COR-L47 (cell line): ENCODE measurements at regions not wholly inside any gene's neighbourhood (a gene's known extent, or its start where the extent isn't known, plus 50 kb on each side); places are given as distances from the start of the nearest gene placed in this dataset.

Experiments
- DNase-seq: peaks from one replicate; lab custom pipeline; 2025; lab: John Stamatoyannopoulos, UW

DNA sequence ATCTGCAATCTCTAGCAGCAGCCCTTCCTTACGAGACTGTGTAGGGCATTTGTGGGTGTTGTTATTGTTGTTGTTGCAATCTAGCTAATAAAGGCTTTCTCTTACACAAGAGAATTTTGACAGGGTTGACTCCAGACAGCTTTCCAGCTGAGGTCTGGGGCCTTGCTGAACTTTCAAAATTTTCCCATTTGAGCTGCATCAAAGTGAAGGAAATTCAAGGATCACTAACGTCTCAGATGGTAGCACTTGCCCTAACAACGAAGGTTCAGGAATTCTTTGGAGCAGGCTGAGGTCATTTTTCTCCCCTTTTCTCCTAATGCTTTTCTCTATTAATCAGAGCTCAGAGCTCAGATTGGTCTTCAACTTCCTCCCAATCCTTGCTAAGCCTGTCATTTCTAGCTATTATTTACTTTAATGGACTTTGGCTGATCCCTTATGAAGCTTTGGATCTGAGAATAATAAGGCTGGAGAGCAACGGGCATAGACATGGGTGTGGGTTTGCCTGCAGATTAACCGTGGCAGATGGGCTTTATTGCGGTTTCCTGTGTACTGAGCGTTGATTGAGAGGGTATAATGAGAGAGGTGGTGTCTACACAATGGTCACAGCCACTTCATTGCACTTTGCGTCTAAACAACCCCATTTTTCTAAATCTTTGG lies 614.0 kb upstream of the AGTR1 start:
- no peak for DNase-seq

DNA sequence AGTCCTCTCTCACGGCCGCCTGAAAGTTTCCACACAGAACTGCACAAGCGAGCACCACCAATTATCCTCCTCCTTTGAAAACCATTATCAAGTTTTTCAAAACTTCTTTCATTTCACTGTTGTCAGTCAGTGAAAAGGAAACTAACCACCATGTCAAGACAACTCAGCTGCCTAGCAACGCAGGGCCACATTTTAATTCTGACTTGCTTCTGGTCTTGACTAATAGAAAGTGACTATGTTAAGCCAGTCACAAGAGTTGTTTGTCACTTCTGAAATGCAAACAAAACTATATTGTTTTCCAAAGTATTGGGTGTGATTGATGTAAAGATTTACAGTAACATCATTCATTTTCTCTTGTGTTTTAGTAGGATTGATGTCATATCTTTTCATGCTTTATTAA lies 612.8 kb upstream of the AGTR1 start:
- DNase-seq: no peak

DNA sequence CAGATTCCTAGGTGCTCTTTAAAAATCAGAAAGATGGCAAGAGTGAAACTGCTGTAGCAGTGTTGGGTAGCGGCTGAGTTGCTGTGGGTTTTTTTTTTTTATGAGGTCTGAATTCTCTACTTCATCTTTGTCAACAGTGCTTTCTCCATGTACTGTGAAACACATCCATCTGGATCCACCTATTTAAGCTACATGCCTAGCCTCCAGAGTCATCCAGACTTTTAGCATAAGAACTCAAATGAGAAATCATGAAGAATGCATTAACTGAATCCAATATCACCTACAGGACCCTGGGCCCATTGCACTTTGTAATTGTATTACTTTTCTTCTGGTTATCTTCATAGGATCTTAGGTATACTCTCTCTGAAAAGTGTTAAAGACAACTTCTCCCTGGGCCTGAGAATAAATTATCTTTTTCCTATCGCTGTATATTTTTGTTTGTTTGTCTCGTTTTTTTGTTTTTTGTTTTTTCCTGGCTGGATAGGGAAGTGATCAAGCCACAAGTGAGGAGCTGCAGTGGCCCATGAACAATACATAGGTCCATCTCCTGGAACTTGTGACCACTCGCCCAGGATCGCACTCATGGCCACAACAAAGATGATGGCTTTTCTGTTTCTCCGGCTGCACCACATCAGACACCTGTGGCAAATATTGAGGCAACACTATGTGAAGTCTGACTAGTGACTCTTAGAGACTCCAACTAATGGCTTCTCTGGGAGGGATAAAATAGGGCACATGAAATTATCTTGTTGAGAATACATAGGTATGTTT lies 609.9 kb upstream of the AGTR1 start:
- no peak for DNase-seq

DNA sequence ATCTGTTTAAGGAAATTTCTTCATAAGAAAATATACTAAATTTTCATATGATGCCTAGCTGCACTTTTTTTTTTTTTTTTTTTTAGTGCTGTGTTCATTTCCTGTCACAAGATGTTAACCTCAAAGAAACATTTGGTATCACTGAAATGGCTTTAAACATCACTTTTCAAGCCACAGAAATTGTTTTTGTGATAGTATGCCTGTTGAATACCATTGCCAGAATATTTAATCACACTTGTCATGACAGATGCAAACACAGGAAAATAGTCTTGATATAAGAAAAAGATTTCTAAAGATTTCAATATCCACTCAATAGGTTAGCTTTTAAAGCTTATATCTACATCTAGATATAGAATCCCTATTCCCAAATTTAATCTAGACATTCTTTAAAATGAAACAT lies 608.5 kb upstream of the AGTR1 start:
- no peak for DNase-seq

DNA sequence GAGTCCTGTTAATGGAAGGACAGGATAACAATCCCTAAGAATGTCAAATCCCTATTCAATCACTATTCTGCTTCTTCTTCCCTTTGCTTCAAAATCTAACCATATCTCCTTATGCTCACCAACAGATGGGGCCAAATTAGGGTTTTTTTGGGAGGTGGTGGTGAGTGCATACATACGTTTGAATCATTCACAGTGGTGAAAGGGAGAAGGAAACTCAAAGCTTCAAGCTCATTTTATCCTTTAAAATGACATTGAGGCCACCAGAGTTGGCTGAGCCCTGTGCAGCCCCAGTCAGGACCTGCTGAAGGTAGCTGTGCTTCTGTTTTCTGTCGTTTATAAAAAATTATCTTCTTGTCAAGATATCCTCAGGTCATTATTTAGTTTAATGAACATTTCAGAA lies 607.5 kb upstream of the AGTR1 start:
- no peak for DNase-seq

DNA sequence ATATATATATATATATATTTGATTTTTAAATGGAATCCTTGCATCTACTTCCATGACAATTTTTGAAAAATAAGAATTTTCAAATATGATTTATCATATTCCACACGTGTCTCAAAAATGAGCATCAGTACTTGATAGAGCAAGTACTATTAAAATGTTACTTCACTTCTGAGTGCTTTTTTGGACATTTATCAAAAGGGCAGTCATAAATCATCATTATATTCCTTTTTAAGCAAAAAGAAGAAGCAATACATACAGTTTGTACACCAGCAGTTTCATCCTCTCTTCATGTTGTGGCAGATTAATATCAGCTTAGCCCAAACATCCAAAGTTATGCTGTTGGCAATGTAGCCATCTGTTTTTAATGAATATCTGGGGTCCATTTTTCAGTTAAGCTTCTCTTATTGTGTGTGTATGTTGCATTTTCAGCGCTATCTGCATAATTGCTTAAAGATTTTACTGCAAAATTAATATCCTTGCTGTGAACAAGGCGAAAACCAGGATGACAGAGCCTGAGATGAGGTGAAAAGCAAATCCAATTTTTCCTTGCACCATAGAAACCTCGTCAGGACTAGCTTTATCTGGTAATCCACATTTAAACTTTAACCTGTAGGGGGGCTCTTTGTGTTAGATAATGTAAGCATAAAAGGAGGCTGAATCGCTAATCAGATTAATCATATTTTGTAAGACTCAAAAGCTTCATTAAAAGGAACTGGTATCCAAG lies 604.9 kb upstream of the AGTR1 start:
- DNase-seq: no peak

DNA sequence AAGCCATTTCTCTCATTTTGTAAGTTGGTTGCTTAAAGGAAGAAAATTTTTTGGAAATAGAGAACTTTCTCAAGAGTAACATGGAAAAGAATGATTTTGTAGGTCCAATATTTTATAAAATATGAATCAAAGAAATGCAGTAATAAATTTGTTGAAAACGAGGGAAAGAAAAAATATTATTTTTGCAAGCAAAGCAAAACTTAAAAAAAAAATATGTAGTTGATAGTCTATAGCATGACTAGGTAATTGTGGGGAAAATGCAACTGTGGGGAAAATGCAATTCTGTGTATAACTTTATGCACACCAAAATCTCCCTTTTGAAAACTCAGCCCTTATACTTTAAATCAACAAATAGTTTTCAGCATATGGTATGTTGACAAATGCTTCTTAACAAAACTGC lies 604.0 kb upstream of the AGTR1 start:
- no peak for DNase-seq

DNA sequence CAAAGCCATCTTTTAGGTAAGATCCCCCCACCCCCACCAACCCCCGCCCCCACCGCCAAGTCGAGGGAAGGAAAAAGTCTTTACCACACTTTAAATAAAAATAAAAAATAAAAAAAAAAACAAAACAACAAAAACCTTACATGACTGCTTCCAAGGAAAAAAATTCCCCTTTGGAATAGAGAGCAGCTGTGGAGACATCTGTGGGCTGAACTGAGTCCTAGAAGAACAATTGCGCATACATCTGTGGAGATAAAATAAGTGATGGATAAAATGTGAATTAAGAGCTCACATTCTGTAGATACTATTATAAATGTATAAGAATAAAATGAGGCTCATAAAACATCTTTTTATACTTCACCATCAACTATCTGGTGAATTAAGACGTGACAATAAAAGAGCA lies 601.7 kb upstream of the AGTR1 start:
- DNase-seq: no peak

DNA sequence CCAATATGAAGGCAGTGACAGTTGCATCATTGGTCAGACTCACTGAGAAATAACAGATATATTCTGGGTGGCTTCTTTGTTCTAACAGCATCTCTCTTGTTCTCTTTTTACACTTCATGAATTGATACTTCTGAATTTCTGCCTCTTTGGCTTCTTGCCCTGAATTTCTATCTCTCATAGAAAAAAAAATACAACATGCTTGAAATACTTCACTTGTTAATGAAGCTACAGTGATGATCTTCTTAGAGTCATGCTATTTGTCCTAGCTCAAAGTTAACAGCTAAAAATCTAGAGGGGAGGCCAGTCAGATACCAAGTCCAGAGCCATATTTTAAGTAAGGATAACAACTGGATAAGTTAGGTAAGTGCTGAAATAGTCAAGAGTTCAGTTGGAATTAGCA lies 597.2 kb upstream of the AGTR1 start:
- no peak for DNase-seq

DNA sequence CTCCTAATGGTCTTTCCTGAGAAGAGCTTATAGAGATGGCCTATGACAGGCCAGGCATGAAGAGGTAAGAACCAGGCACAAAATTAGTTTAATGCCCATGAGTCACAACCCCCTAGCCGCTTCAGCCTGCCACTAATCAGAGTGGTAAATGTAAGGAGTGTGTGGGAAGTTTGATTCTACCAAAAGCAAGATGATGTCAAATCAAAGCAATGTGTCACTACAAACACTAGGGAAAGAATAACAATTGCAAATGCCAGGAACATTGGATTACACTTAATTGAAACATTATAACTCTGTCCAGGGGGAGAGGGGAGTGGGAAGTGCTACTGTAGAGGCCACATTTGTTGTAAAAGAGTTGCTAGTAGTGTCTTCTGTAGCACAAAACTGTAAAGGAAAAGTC lies 596.6 kb upstream of the AGTR1 start:
- no peak for DNase-seq

DNA sequence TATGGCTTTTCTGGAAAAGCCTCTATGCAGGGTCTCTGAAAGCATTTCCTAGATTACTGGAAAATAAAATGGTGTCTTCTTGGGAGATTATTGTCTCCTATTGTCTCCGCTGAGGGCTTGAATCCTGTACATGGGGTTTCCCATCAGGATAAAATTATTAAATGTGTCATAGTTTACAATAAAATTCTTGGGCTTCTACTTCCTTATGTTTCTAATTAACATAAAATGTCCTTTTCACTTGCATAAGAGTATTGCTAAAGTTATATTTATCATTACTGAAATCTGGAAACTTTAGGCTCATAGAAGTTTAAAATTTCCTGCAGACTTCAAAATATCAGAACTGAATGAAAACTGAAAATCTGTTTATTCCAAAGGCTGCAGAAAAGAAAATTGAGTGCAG lies 595.5 kb upstream of the AGTR1 start:
- DNase-seq: no peak

DNA sequence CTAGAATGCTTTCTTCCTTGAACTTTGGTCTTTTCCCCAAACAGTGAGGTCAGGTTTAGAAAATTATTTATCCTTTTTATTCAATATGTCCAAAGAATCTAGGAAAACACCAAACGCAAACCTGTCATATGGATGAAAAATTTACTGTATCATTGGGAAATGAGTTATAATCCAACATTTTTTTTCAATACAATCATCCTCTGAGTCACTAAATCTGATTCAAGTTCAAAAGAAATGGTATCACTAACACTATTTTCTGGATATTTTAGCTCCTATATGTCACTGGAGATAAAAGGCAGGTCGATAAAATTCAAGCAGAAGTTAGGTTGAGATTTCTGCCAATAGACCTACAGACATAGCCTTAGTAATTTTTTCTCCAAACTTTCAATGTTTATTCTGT lies 591.6 kb upstream of the AGTR1 start:
- no peak for DNase-seq

DNA sequence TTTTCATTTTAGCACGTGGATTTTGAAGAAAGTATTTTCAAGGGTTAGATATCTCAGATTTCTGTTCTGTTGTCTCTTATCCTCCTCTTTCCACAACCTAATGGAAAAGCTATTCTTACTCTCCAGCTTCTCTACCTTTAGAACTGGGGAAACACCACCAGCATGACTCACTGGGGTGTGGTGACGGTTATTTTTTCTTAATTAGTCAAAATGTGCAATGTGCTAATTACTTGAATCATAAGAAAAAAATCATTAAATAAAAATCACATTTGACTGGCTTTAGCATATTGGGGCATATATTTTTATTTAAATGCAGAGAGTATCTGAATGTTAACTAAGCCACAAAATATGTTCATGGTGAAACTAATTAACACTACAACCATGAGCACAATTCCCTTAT lies 570.7 kb upstream of the AGTR1 start:
- no peak for DNase-seq

DNA sequence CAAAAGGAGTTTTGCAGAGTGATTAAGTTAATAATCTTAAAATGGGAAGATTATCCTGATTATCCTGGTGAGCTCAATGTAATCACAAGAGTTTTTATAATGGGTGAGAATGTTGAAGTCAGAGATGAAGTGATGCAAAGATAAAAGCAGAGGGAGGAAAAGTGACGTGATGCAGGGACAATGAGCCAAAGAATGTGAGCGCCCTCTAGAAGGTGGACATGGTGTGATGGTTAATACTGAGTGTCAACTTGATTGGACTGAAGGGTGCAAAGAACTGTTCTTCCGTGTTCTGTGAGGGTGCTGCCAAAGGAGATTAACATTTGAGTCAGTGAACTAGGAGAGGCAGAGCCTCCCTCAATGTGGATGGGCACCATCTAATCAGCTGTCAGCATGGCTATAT lies 569.6 kb upstream of the AGTR1 start:
- DNase-seq: no peak

DNA sequence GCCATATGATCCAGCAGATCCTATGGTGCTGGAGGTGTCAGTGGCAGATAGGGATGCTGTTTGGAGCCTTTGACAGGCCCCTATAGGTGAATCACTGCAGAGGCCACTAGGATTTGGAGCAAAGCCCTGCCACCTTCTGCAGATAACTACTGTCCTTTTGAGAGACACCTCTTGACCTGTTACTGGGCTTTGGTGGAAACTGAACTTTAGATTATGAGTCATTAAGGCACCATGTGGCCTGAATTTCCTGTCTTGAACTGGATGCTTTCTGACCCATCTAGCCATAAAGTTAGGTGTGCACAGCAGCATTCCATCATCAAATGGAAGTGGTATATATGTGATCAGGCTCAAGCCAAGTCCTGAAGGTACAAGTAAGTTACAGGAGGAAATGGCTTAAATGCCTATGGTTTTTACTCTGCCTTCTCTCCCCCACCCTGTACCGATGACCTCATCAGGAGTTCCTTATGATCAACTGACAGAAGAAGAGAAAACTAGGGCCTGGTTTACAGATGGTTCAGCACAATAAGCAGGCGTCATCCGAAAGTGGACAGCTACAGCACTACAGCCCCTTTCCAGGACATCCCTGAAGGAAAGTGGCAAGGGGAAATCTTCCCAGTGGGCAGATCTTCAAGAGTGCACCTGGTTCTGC lies 565.6 kb upstream of the AGTR1 start:
- no peak for DNase-seq

DNA sequence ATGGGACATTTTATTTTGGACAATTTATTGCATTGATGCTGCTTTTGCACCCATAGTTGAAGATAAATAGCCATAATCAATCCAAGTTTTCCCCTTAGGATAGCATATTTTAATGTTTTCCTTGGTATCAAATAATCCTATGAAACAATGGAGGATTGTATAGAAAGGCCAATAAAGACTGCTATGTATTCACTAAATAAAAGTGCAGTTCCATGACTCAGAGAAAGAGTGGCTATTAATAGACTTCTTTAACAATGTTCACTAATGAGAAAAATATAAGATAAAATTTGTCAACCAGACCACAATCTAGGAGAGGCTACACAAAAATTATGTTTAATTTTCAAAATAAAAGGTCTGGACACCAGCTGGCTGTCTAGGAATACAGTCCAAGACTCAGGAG lies 560.9 kb upstream of the AGTR1 start:
- DNase-seq: no peak

DNA sequence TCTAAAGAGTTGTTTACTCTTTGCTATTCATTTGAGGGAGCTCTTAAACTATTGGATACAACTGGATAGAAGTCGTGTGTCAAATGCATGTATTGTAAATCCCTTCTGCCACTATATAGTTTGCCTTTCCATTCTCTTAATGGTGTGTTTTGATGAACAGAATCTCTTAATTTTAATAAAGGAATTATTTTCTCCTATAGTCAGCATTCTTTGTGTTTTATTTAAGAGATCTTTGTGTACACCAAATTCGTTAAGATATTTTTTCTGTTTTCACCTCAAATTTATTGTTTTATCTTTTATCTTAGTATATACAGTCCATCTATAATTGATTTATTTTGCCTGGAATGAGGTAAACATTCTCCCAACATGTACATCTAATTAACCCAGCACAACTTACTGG lies 551.5 kb upstream of the AGTR1 start:
- no peak for DNase-seq

DNA sequence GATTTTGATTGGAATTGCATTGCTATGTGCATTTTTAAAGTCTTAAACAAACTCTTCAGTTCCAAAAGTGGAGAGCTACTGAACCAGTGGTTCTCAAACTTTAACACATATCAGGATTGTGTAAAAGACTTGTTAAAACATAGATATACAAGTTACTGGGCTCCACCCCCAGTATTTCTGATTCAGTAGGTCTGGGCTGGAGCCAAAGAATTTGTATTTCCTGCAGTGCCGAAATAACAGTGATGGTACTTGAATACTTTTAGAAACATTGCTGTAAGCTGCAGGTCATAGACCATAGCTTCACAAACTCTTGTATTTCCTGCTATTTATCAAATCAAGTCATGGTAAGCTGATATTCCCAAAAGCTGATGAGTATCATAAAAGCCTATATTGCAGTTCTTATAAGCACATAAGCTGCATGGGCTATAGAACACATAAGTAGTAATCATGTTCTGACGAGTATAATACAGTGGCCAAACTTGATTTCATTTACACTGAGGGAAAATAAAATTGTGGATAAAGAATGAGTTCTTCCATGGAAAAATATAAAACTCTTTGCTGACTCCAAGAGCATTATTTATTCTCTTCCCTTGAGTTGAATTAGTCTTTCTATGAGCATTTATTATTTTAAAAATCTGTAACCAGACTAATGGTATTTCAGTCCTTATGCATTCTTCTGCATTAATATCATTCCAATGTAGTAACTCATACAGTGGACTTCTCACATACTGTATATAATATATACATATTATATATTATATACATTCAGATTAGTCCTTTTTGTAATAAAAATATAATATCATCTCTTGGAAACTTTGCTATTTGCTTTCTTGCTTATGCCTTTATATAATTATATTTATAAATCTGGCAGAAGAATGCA lies 550.5 kb upstream of the AGTR1 start:
- DNase-seq: no peak

DNA sequence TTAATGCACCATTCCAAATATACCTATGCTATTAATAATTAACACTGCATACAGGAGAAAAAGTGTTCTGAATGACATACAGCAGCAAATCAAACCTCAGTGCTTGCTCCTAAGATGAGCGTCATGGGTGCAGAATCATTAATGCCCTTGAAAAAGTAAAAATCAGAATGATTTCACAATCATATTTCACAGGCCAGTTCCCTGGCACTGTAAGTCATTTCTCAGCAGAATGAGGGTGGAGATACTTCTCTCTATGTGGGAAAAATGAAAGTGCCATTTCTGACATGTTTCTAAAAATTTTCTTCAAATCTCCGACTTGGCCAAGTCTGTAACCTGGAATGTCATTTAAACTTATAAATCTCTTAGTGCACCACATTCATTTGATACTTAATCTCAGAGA lies 549.8 kb upstream of the AGTR1 start:
- DNase-seq: no peak

DNA sequence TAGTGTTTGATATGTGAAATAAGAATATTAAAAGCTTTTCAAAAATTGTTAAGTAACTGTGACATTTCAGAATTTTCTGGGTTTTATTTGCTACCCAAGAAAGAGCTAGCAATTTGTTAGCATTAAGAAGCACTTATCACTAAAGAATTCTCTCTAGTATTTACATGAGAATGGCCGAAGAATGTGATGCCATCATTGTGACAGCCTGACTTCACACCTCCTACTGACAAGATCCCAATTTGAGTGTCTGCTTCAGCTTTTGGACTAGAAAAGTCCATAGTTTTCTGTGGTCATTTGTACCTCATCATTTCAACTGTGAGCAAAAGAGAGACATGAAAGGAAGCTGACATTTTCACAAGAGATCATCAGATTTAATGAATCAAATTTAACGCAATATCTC lies 548.1 kb upstream of the AGTR1 start:
- no peak for DNase-seq

DNA sequence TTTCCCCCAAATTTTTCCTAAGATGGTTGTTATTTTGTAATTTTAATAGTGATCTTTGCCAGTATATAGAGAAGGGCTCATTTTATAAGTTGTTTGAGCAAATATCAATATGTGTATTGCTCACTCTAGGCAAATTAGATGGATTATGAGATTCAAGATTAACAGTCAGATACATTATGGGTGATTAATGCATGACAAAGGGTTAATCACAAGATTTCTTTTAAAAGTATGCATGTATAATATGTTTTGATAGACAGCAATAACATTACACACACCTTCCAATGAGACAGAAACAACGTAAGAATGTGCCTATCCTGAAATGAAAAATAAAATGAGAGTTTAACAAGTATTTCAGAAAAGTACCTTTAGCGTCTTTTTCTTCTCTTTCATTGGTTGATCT lies 547.6 kb upstream of the AGTR1 start:
- no peak for DNase-seq

DNA sequence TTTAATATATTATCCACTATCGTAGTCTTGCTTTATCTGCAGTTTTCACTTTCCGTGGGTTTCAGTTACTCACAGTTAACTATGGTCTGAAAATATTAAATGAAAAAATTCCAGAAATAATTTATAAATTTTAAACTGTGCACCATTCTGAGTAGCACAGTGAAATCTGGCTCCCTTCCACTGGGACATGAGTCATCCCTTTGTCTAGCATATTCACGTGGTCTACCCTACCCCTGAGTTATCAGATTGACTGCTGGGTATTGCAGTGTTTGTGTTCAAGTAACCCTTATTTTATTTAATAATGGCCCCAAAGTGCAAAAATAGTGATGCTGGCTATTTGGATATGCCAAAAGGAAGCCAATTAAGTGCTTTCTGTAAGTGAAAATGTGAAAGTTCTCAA lies 539.5 kb upstream of the AGTR1 start:
- no peak for DNase-seq
